SK-N-SH (cell line): ENCODE measurements at regions not wholly inside any gene's neighbourhood (a gene's known extent, or its start where the extent isn't known, plus 50 kb on each side); places are given as distances from the start of the nearest gene placed in this dataset.

Source experiments
- CTCF ChIA-PET: fragments of 300-600, 350-600 bp; formaldehyde crosslinking; extraction: SDS; loops from one replicate; lab custom pipeline; 2021; lab: Yijun Ruan, JAX
- POLR2A ChIA-PET: fragments of 350-600 bp; sonication (Branson Sonifier 250); formaldehyde crosslinking; extraction: SDS; loops from one replicate; lab custom pipeline; 2020; ENCODE audit warnings: antibody characterized with exemption, inconsistent platforms; lab: Yijun Ruan, JAX
- DNase-seq: peaks from one replicate; pipeline ENCODE4 v3.0.0; 2012
- H2AFZ ChIP-seq: fragments of 200-600 bp; sonication (generic); 2 replicates; pipeline ENCODE4 v1.8.1; 2016; ENCODE audit warnings: antibody characterized with exemption, mild to moderate bottlenecking, low read depth
- H3F3A ChIP-seq: fragments of 200-600 bp; sonication (generic); replicated peaks from 2 replicates; pipeline ENCODE3; 2016; ENCODE audit warnings: antibody characterized with exemption, mild to moderate bottlenecking; ENCODE audit not compliant: insufficient read depth
- H3K27ac ChIP-seq, 2 experiments: fragments of 200-500 bp in 1 of 2; fragments of 200-600 bp in 1 of 2; sonication (Bioruptor generic) in 1 of 2; sonication (generic), shearing (Covaris generic) in 1 of 2; 2 replicates each; pipeline versions ENCODE4 v1.5.1 to v1.6.1; 2014 to 2016; ENCODE audit warnings: low read depth in 2 of 2, inconsistent platforms in 1 of 2, low read length in 1 of 2, mild to moderate bottlenecking in 1 of 2, mixed read lengths in 1 of 2
- H3K27me3 ChIP-seq: fragments of 200-600 bp; sonication (generic), shearing (Covaris generic); 2 replicates; pipeline ENCODE4 v1.6.1; 2016; ENCODE audit warnings: mixed run types; ENCODE audit not compliant: insufficient read depth
- H3K36me3 ChIP-seq, 2 experiments: fragments of 200-500 bp in 1 of 2; fragments of 200-600 bp in 1 of 2; sonication (Bioruptor generic) in 1 of 2; sonication (generic) in 1 of 2; replicated peaks in 1 of 2; 2 replicates each; pipeline versions ENCODE3 to v1.5.1; 2014 to 2016; ENCODE audit warnings: low read length in 1 of 2, mild to moderate bottlenecking in 1 of 2; ENCODE audit not compliant: insufficient read depth in 2 of 2, control insufficient read depth in 1 of 2
- H3K4me1 ChIP-seq, 2 experiments: fragments of 200-500 bp in 1 of 2; fragments of 200-600 bp in 1 of 2; sonication (Bioruptor generic) in 1 of 2; sonication (generic), shearing (Covaris generic) in 1 of 2; 2 replicates each; pipeline versions ENCODE4 v1.5.1 to v1.6.1; 2014 to 2016; ENCODE audit warnings: low read depth in 1 of 2, low read length in 1 of 2, mixed run types in 1 of 2; ENCODE audit not compliant: insufficient read depth in 2 of 2, control insufficient read depth in 1 of 2
- H3K4me2 ChIP-seq: fragments of 200-600 bp; sonication (generic), shearing (Covaris generic); 2 replicates; pipeline ENCODE4 v1.6.1; 2017; ENCODE audit warnings: mixed run types
- H3K4me3 ChIP-seq, 2 experiments: fragments of 200-500 bp in 1 of 2; fragments of 200-600 bp in 1 of 2; sonication (Bioruptor generic) in 1 of 2; sonication (generic), shearing (Covaris generic) in 1 of 2; 2 replicates each; pipeline versions ENCODE4 v1.5.1 to v1.8.1; 2014 to 2016; ENCODE audit warnings: low read depth in 2 of 2, inconsistent platforms in 1 of 2, low read length in 1 of 2, mild to moderate bottlenecking in 1 of 2, mixed read lengths in 1 of 2, moderate library complexity in 1 of 2
- H3K79me2 ChIP-seq: fragments of 200-600 bp; sonication (generic); 2 replicates; pipeline ENCODE4 v1.8.1; 2017; ENCODE audit warnings: mild to moderate bottlenecking; ENCODE audit not compliant: insufficient read depth
- H3K9ac ChIP-seq: fragments of 200-600 bp; sonication (generic); 2 replicates; pipeline ENCODE4 v1.6.1; 2017; ENCODE audit warnings: mixed run types
- H3K9me2 ChIP-seq: fragments of 200-600 bp; sonication (generic); 2 replicates; pipeline ENCODE4 v1.6.1; 2017; ENCODE audit warnings: mixed run types
- H3K9me3 ChIP-seq: fragments of 200-600 bp; sonication (generic); 2 replicates; pipeline ENCODE4 v1.6.1; 2017; ENCODE audit warnings: mixed run types, mild to moderate bottlenecking, moderate library complexity
- H4K20me1 ChIP-seq: fragments of 200-600 bp; sonication (generic); 2 replicates; pipeline ENCODE4 v1.6.1; 2017; ENCODE audit warnings: mild to moderate bottlenecking, mixed run types; ENCODE audit not compliant: insufficient read depth
- ELF1 ChIP-seq: IDR thresholded peaks from 2 replicates; pipeline ENCODE4 v1.4.0; 2012
- EZH2phosphoT487 ChIP-seq: fragments of 200-600 bp; sonication (generic); IDR thresholded peaks from 2 replicates; pipeline ENCODE4 v1.6.1; 2017; ENCODE audit warnings: low read depth, mixed run types, mild to moderate bottlenecking, antibody characterized with exemption, moderate library complexity, borderline replicate concordance
- FOSL2 ChIP-seq: IDR thresholded peaks from 2 replicates; pipeline ENCODE4 v1.4.0; 2012; ENCODE audit warnings: low read depth, mild to moderate bottlenecking, moderate library complexity, borderline replicate concordance
- FOXJ3 ChIP-seq: sonication (generic); formaldehyde crosslinking; IDR thresholded peaks from 2 replicates; pipeline ENCODE4 v1.5.1; 2020; ENCODE audit warnings: mild to moderate bottlenecking, missing genetic modification reagents
- FOXM1 ChIP-seq: IDR thresholded peaks from 2 replicates; pipeline ENCODE4 v1.4.0; 2012; ENCODE audit warnings: low read depth, mild to moderate bottlenecking
- GABPA ChIP-seq: IDR thresholded peaks from 2 replicates; pipeline ENCODE4 v1.4.0; 2012; ENCODE audit warnings: low read depth, mild to moderate bottlenecking
- GATA2 ChIP-seq: sonication (generic); formaldehyde crosslinking; IDR thresholded peaks from 2 replicates; pipeline ENCODE4 v1.5.0; 2020; ENCODE audit warnings: mild to moderate bottlenecking, missing genetic modification reagents
- MEF2A ChIP-seq: IDR thresholded peaks from 2 replicates; pipeline ENCODE4 v1.4.0; 2012; ENCODE audit warnings: low read depth, borderline replicate concordance
- MXI1 ChIP-seq: IDR thresholded peaks from 2 replicates; pipeline ENCODE4 v1.6.1; 2012; ENCODE audit warnings: mild to moderate bottlenecking, low read depth, low read length, improper control_type of control experiment
- NFIC ChIP-seq: IDR thresholded peaks from 2 replicates; pipeline ENCODE4 v1.4.0; 2012; ENCODE audit warnings: borderline replicate concordance
- RFX5 ChIP-seq: IDR thresholded peaks from 2 replicates; pipeline ENCODE4 v1.6.1; 2012; ENCODE audit warnings: mild to moderate bottlenecking, improper control_type of control experiment, low read length
- RXRA ChIP-seq: IDR thresholded peaks from 2 replicates; pipeline ENCODE4 v1.4.0; 2012; ENCODE audit warnings: low read depth, mild to moderate bottlenecking, borderline replicate concordance
- SIN3A ChIP-seq: IDR thresholded peaks from 2 replicates; pipeline ENCODE4 v1.6.1; 2012; ENCODE audit warnings: low read depth, mild to moderate bottlenecking, low read length, moderate library complexity, borderline replicate concordance
- SMC3 ChIP-seq: IDR thresholded peaks from 2 replicates; pipeline ENCODE4 v1.6.1; 2012; ENCODE audit warnings: low read depth, low read length, improper control_type of control experiment
- TAF1 ChIP-seq: IDR thresholded peaks from 2 replicates; pipeline ENCODE4 v1.6.1; 2012; ENCODE audit warnings: low read depth, mild to moderate bottlenecking, low read length, moderate library complexity, borderline replicate concordance
- TCF12 ChIP-seq: IDR thresholded peaks from 2 replicates; pipeline ENCODE4 v1.4.0; 2012
- TEAD4 ChIP-seq: IDR thresholded peaks from 2 replicates; pipeline ENCODE4 v1.4.0; 2012; ENCODE audit warnings: mild to moderate bottlenecking, borderline replicate concordance; ENCODE audit not compliant: insufficient read depth
- YY1 ChIP-seq: IDR thresholded peaks from 2 replicates; pipeline ENCODE4 v1.4.0; 2012; ENCODE audit warnings: low read depth, mild to moderate bottlenecking
- WGBS: methylation state at CpG from one replicate; pipeline ENCODE4 v1.1.6; 2017; ENCODE audit warnings: low lambda C conversion rate; 5-methylcytosine and 5-hydroxymethylcytosine counted together
- TF ChIP-seq, protein P1 (sequence below): IDR thresholded peaks from 2 replicates; pipeline ENCODE4 v1.4.0; 2012; ENCODE audit warnings: low read depth, borderline replicate concordance
- TF ChIP-seq, protein P2 (sequence below): IDR thresholded peaks from 2 replicates; pipeline ENCODE4; 2012
- TF ChIP-seq, protein P3 (sequence below): fragments of 150-350 bp; IDR thresholded peaks from 2 replicates; pipeline ENCODE4 v1.6.1; 2017; ENCODE audit warnings: antibody characterized with exemption, low read length, low read depth, borderline replicate concordance
- TF ChIP-seq, protein P4 (sequence below): IDR thresholded peaks from 2 replicates; pipeline ENCODE4 v1.4.0; 2012; ENCODE audit warnings: low read depth

DNA sequence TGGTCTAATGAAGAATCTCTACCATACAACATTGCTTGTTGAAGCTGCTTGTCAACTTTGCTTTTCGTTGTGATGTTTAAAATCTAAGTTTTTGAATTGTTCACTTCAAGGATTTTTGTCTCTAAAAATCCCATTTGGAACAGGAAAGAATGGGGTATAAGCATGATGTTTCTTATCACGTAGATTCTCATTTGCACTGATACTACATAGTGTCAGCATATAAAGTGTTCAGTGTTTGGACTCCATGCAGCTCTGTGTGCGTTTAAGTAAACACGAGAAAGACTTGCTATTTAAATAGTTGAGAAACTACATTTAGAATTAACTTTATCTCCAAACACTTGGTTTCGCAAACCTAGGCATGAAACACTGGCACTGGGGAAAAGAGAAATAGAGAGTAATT, 452.5 kb downstream of the NKX6-1 start:
- no peaks in the 10 kb centered on the region for H3K9me2 ChIP-seq
- CTCF ChIA-PET, result no interaction called here
- H3K36me3 ChIP-seq, result no peaks in the 10 kb centered on the region
- DNase-seq, result no peak
- no peak overlapping the region for H3K4me3 ChIP-seq
- WGBS, result 11% methylated on average over 5 of the region's 5 CpGs
- no peak overlapping the region for H3K9ac ChIP-seq
- no peaks in the 10 kb centered on the region for H3K4me1 ChIP-seq
- no peaks in the 10 kb centered on the region for H4K20me1 ChIP-seq
- TF ChIP-seq FOXJ3 (CRISPR knock-in tag), result no peak
- TF ChIP-seq RXRA, result no peak
- TF ChIP-seq, protein P1, sequence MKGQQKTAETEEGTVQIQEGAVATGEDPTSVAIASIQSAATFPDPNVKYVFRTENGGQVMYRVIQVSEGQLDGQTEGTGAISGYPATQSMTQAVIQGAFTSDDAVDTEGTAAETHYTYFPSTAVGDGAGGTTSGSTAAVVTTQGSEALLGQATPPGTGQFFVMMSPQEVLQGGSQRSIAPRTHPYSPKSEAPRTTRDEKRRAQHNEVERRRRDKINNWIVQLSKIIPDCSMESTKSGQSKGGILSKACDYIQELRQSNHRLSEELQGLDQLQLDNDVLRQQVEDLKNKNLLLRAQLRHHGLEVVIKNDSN, result no peak
- TF ChIP-seq, protein P2, sequence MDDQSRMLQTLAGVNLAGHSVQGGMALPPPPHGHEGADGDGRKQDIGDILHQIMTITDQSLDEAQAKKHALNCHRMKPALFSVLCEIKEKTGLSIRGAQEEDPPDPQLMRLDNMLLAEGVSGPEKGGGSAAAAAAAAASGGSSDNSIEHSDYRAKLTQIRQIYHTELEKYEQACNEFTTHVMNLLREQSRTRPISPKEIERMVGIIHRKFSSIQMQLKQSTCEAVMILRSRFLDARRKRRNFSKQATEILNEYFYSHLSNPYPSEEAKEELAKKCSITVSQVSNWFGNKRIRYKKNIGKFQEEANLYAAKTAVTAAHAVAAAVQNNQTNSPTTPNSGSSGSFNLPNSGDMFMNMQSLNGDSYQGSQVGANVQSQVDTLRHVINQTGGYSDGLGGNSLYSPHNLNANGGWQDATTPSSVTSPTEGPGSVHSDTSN, result no peak
- TF ChIP-seq TCF12, result no peak
- TF ChIP-seq TEAD4, result no peak
- no peak for TF ChIP-seq FOSL2
- TF ChIP-seq MEF2A, result no peak
- TF ChIP-seq GATA2 (CRISPR knock-in tag), result no peak
- TF ChIP-seq TAF1, result no peak
- TF ChIP-seq YY1, result no peak
- no peak for TF ChIP-seq FOXM1
- no peak for TF ChIP-seq MXI1
- TF ChIP-seq NFIC, result no peak
- TF ChIP-seq, protein P3, sequence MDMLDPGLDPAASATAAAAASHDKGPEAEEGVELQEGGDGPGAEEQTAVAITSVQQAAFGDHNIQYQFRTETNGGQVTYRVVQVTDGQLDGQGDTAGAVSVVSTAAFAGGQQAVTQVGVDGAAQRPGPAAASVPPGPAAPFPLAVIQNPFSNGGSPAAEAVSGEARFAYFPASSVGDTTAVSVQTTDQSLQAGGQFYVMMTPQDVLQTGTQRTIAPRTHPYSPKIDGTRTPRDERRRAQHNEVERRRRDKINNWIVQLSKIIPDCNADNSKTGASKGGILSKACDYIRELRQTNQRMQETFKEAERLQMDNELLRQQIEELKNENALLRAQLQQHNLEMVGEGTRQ, result no peak
- TF ChIP-seq, all 33 proteins: peak for 0
- H2AFZ ChIP-seq, result no peak overlapping the region
- H3K79me2 ChIP-seq, result no peaks in the 10 kb centered on the region
- no peak overlapping the region for H3K4me2 ChIP-seq
- H3F3A ChIP-seq, result no peaks in the 10 kb centered on the region
- H3K27me3 ChIP-seq, result no peaks in the 10 kb centered on the region
- H3K9me3 ChIP-seq, result no peaks in the 10 kb centered on the region
- POLR2A ChIA-PET, result no interaction called here
- H3K27ac ChIP-seq, result no peak overlapping the region

DNA sequence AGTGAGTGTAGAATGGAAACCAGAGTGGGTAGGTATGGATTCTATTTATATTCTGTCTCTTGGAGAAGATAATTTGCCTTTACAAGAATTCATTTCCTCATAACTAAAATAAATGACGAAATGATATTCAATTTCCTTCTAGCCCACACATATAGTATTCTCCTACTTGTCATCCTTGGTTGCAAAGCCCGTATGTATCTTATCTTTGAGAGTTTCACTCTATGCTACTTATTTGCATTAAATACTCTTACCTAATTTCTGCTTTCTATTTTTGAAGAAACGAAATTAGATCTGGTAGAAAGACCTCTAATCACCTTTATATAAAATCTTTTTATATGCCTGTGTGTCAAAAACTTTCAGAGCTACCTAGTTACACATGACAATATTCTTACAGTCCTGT, 457.7 kb downstream of the NKX6-1 start:
- Histone ChIP-seq H3K27ac (no peak overlapping the region), H3K79me2 (no peaks in the 10 kb centered on the region), H3K9ac (no peak overlapping the region), H3K36me3 (no peaks in the 10 kb centered on the region), H3K4me3 (no peak overlapping the region), H3K9me3 (no peaks in the 10 kb centered on the region), H2AFZ (no peak overlapping the region), H3K4me2 (no peak overlapping the region), H3K27me3 (no peaks in the 10 kb centered on the region), H3K9me2 (no peaks in the 10 kb centered on the region), H3F3A (no peaks in the 10 kb centered on the region), H3K4me1 (no peaks in the 10 kb centered on the region), H4K20me1 (no peaks in the 10 kb centered on the region)
- ChIA-PET POLR2A (no interaction called here), CTCF (no interaction called here)
- no peak for DNase-seq
- WGBS, result 7% methylated on average over 3 of the region's 3 CpGs
- TF ChIP-seq SIN3A, result no peak
- no peak for TF ChIP-seq GABPA
- TF ChIP-seq RFX5, result no peak
- no peak for TF ChIP-seq FOSL2
- no peak for TF ChIP-seq YY1
- TF ChIP-seq, protein P3, result no peak
- no peak for TF ChIP-seq EZH2phosphoT487
- TF ChIP-seq, protein P4, sequence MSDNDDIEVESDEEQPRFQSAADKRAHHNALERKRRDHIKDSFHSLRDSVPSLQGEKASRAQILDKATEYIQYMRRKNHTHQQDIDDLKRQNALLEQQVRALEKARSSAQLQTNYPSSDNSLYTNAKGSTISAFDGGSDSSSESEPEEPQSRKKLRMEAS, result no peak
- TF ChIP-seq ELF1, result no peak
- no peak for TF ChIP-seq TEAD4
- TF ChIP-seq, protein P2, result no peak
- TF ChIP-seq, protein P1, result no peak
- no peak for TF ChIP-seq SMC3
- no peak for TF ChIP-seq TCF12
